Endothelial cell (in vitro differentiated cells): ENCODE measurements at regions not wholly inside any gene's neighbourhood (a gene's known extent, or its start where the extent isn't known, plus 50 kb on each side); places are given as distances from the start of the nearest gene placed in this dataset.

Source experiments
- DNase-seq: peaks from one replicate; pipeline ENCODE4 v3.0.0; 2021; ENCODE audit warnings: low spot score
- H3K27ac Mint-ChIP-seq: one replicate; pipeline ENCODE4 v1.8.0; 2021; ENCODE audit warnings: mixed read lengths, inconsistent platforms; ENCODE audit not compliant: unreplicated experiment
- H3K27me3 Mint-ChIP-seq: one replicate; pipeline ENCODE4 v1.8.0; 2021; ENCODE audit warnings: mild to moderate bottlenecking, moderate library complexity, mixed read lengths, inconsistent platforms; ENCODE audit not compliant: unreplicated experiment
- H3K36me3 Mint-ChIP-seq: one replicate; pipeline ENCODE4 v1.8.0; 2021; ENCODE audit warnings: mild to moderate bottlenecking, low read depth, mixed read lengths, inconsistent platforms; ENCODE audit not compliant: unreplicated experiment
- H3K4me1 Mint-ChIP-seq: one replicate; pipeline ENCODE4 v1.8.0; 2021; ENCODE audit warnings: mild to moderate bottlenecking, mixed read lengths, inconsistent platforms; ENCODE audit not compliant: unreplicated experiment
- H3K4me3 Mint-ChIP-seq: one replicate; pipeline ENCODE4 v1.8.0; 2021; ENCODE audit warnings: mild to moderate bottlenecking, mixed read lengths, inconsistent platforms; ENCODE audit not compliant: unreplicated experiment
- H3K9me3 Mint-ChIP-seq: one replicate; pipeline ENCODE4 v1.8.0; 2021; ENCODE audit warnings: mixed read lengths, inconsistent platforms; ENCODE audit not compliant: unreplicated experiment
- CTCF ChIP-seq: fragments of 200-600 bp; sonication (generic); IDR thresholded peaks from one replicate; pipeline ENCODE4 v1.5.0; 2021; ENCODE audit warnings: antibody characterized with exemption; ENCODE audit not compliant: unreplicated experiment

DNA sequence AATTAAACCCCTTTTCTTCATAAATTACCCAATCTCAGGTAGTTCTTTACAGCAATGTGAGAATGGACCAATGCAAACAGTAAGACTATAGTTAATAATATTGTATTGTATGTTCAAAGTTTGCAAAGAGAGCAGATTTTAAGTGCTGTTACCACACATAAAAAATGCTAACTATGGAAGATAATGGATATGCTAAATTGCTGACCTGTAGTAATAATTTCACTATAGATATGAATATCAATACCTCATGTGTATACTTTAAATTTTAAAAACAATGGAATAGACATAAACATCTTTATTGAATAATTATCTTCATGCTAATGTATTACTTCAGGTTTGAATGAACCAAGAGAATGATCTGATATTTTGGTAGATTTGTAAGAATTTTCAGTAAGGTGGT, 552.4 kb upstream of the CHRM3 start:
- H3K36me3 Mint-ChIP-seq, result no peaks in the 10 kb centered on the region

DNA sequence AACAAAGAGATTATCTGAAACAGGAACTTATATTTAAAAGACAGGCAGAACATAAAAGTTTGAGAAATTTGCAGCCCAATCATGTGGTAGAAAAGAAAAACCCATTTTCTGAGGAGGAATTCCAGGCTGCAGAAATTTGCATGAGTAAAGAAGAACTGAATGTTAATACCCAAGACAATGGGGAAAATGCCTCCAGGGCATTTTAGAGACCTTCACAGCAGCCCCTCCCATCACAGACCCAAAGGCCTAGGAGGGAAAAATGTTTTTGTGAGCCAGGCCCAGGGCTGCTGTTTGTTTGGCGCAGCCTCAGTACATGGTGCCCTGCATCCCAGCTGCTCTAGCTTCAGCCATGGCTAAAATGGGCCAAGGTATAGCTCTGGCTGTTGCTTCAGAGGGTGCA, 554.3 kb upstream of the CHRM3 start:
- Mint-ChIP-seq H3K9me3 (peaks cover 5% of the 10 kb centered on the region), H3K27me3 (peaks cover 2% of the 10 kb centered on the region), H3K4me1 (no peaks in the 10 kb centered on the region), H3K36me3 (no peaks in the 10 kb centered on the region), H3K27ac (no peak overlapping the region), H3K4me3 (no peak overlapping the region)
- DNase-seq, result no peak
- TF ChIP-seq CTCF, result no peak

More for the DNA sequence above, 552.4 kb upstream of the CHRM3 start:
- Mint-ChIP-seq H3K27me3 (peaks cover 2% of the 10 kb centered on the region), H3K4me3 (peak overlapping the region; percentile 77), H3K27ac (no peak overlapping the region), H3K9me3 (peaks cover 5% of the 10 kb centered on the region), H3K4me1 (no peaks in the 10 kb centered on the region)
- no peak for TF ChIP-seq CTCF
- DNase-seq, result no peak

DNA sequence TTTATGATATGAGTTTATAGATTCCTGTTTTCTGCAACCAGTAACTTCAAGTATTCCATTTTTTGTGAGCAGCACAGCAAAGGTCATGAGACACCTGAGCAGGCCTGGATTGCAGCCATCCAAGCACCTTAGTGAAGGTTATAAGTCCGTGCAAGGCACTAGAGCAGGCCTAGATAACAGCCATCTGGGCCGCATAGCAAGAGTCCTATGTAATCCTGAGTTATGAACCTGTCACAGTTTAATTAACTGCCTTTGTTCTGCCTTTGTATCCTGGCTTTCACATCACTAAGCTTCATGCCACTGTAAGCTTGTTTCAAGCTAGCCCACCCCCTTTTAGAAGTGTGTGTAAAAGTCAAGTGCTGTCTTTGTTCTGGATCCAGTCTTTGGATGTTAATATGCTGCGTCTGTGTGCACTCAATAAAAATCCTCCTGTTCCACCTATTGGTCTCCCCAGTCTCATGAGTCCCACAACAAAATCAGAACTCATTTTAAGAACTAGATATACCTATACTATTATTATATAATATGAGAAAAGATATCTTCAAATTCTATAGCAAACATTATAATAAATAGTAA, 556.2 kb upstream of the CHRM3 start:
- H3K36me3 Mint-ChIP-seq, result no peaks in the 10 kb centered on the region
- no peak overlapping the region for H3K27ac Mint-ChIP-seq
- H3K27me3 Mint-ChIP-seq, result peaks cover 2% of the 10 kb centered on the region
- no peak for TF ChIP-seq CTCF
- H3K4me1 Mint-ChIP-seq, result no peaks in the 10 kb centered on the region
- H3K9me3 Mint-ChIP-seq, result peaks cover 5% of the 10 kb centered on the region
- no peak overlapping the region for H3K4me3 Mint-ChIP-seq
- no peak for DNase-seq

DNA sequence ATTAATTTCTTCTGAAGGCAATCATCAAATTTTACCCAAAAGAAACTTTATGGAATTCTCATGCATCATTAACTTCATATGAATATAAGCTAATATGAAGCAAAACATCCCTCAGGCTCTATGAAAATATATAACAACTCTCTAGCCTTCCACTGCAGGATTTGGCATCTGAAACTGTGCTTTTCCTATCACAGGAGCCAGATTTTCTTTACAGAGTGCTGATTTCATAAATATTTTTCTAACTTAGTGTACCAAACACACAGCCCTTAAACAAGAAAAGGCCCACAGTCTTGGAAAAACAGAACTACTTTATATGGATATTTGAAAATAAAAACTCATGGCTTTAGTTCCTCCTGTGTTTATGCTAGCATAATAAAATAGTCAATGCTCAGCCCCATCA, 559.5 kb upstream of the CHRM3 start:
- Mint-ChIP-seq H3K27ac (no peak overlapping the region), H3K27me3 (no peaks in the 10 kb centered on the region), H3K9me3 (peaks cover 12% of the 10 kb centered on the region), H3K4me1 (no peaks in the 10 kb centered on the region), H3K36me3 (no peaks in the 10 kb centered on the region), H3K4me3 (no peak overlapping the region)
- no peak for TF ChIP-seq CTCF
- no peak for DNase-seq

DNA sequence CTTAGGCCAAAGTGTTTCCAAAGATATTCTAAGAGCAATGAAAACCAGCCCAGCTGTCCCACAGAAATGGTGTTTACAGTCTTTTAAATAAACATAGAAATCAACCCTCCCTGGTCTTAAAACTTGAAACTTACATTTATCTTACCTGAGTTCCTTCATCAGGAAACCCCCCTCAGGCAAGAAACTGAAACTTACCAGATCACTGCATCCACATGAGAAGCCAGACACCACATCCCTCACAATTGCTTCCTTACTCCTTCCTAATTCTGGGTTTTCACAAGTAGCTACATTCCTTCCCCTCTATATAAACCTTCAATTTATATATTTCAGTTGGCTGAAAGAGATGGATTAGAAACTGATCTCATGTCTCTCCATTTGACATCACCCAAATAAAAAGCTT, 563.0 kb upstream of the CHRM3 start:
- no peak overlapping the region for H3K4me3 Mint-ChIP-seq
- H3K36me3 Mint-ChIP-seq, result no peaks in the 10 kb centered on the region
- no peak overlapping the region for H3K27ac Mint-ChIP-seq
- no peak for TF ChIP-seq CTCF
- no peaks in the 10 kb centered on the region for H3K27me3 Mint-ChIP-seq
- H3K9me3 Mint-ChIP-seq, result peaks cover 8% of the 10 kb centered on the region
- no peak for DNase-seq
- H3K4me1 Mint-ChIP-seq, result no peaks in the 10 kb centered on the region
